Upper lobe of right lung (tissue), 1 donor: ENCODE measurements at regions not wholly inside any gene's neighbourhood (a gene's known extent, or its start where the extent isn't known, plus 50 kb on each side); places are given as distances from the start of the nearest gene placed in this dataset.
A peak's percentile ranks its signal among the peaks of the same experiment; 100 is the strongest.
"Not testable (repeated sequence)": the region's sequence is repeated elsewhere in the genome, so short reads cannot be mapped to it uniquely, and the experiment has no call there.

Source experiments
- ATAC-seq: fragments of 200-7000 bp; cut with Tn5 transposase; one replicate; pipeline ENCODE4 v1.9.1; 2020; ENCODE audit warnings: mild to moderate bottlenecking, moderate library complexity
- DNase-seq: peaks from one replicate; pipeline ENCODE4 v3.0.0-alpha.2; 2020
- H3K27ac ChIP-seq: fragments of 200-600 bp; one replicate; pipeline ENCODE4 v1.8.0; 2022
- H3K27me3 ChIP-seq: fragments of 200-600 bp; one replicate; pipeline ENCODE4 v1.8.0; 2022; ENCODE audit warnings: mild to moderate bottlenecking
- H3K36me3 ChIP-seq: fragments of 200-600 bp; one replicate; pipeline ENCODE4 v1.8.0; 2022
- H3K4me1 ChIP-seq: fragments of 200-600 bp; one replicate; pipeline ENCODE4 v1.8.0; 2022
- H3K4me3 ChIP-seq: fragments of 200-600 bp; one replicate; pipeline ENCODE4 v1.8.0; 2022; ENCODE audit warnings: mild to moderate bottlenecking
- H3K9me3 ChIP-seq: fragments of 200-600 bp; one replicate; pipeline ENCODE4 v1.8.0; 2022
- CTCF ChIP-seq: fragments of 200-600 bp; IDR thresholded peaks from one replicate; pipeline ENCODE4 v1.8.0; 2022; ENCODE audit warnings: antibody characterized with exemption
- intact Hi-C: fragments of 100-400 bp; cut with DNase I; formaldehyde crosslinking; loops from one replicate; pipeline ENCODE4 v1.11.0; 2022
- donor health status: DM: no; HTN: yes; CAD: no; lungs with severe emphysema.

GRCh38 chr10:80025281-80025680, 53.2 kb upstream of the TMEM254 start:
- H3K36me3 ChIP-seq, result no peaks in the 10 kb centered on the region
- intact Hi-C loops, result no loop called here
- no peak for ATAC-seq

GRCh38 chr10:80022408-80023001, 56.0 kb upstream of the TMEM254 start:
- peak; percentile 15 for ATAC-seq

More at GRCh38 chr10:80025281-80025680, 53.2 kb upstream of the TMEM254 start:
- Histone ChIP-seq H3K27me3 (no peaks in the 10 kb centered on the region), H3K4me3 (no peak overlapping the region), H3K27ac (no peak overlapping the region), H3K4me1 (no peaks in the 10 kb centered on the region), H3K9me3 (no peaks in the 10 kb centered on the region)
- no peak for DNase-seq
- no peak for TF ChIP-seq CTCF

DNA sequence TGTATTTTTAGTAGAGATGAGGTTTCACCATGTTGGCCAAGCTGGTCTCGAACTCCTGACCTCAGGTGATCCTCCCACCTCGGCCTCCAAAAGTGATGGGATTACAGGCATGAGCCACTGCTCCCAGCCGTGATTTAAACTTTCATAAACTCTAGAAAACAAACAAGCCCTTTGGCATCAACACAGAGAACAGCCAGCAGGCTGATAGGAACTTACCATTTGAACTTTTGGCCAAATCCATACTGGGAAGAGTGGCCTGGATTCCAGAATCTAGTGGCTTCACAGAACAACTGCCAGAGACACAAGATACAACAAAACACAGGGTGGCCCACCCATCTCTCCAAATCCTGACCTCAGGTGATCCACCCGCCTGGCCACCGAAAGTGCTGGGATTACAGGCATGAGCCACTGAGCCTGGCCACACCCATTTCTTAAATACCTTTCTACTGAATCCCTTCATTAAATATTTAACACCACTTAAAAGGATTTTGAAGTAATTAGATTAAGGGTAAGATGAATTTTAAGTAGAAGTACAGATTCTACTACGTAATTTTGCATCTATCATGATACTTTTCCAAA, 60.0 kb upstream of the TMEM254 start:
- H3K4me1 ChIP-seq, H3K36me3 ChIP-seq, intact Hi-C loops, H3K27me3 ChIP-seq, H3K4me3 ChIP-seq, H3K27ac ChIP-seq, ATAC-seq, H3K9me3 ChIP-seq, DNase-seq: not testable (repeated sequence)

More at GRCh38 chr10:80022408-80023001, 56.0 kb upstream of the TMEM254 start:
- H3K4me3 ChIP-seq, H3K9me3 ChIP-seq, H3K27ac ChIP-seq, intact Hi-C loops, DNase-seq, H3K4me1 ChIP-seq, H3K27me3 ChIP-seq, H3K36me3 ChIP-seq: not testable (repeated sequence)

DNA sequence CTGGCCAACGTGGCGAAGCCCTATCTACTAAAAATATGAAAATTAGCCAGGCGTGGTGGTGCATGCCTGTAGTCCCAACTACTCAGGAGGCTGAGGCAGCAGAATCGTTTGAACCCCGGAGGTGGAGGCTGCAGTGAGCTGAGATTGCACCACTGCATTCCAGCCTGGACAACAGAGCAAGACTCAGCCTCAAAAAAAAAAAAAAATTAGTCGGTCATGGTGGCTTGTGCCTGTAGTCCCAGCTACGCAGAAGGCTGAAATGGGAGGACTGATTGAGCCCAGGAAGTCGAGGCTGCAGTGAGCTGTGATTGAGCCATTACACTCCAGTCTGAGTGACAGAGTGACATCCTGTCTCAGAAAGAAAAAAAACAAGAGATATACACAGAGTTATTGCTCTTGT, 61.3 kb upstream of the TMEM254 start:
- H3K4me1 ChIP-seq, H3K4me3 ChIP-seq, H3K27ac ChIP-seq, H3K36me3 ChIP-seq, H3K27me3 ChIP-seq, intact Hi-C loops, ATAC-seq, H3K9me3 ChIP-seq, DNase-seq: not testable (repeated sequence)

DNA sequence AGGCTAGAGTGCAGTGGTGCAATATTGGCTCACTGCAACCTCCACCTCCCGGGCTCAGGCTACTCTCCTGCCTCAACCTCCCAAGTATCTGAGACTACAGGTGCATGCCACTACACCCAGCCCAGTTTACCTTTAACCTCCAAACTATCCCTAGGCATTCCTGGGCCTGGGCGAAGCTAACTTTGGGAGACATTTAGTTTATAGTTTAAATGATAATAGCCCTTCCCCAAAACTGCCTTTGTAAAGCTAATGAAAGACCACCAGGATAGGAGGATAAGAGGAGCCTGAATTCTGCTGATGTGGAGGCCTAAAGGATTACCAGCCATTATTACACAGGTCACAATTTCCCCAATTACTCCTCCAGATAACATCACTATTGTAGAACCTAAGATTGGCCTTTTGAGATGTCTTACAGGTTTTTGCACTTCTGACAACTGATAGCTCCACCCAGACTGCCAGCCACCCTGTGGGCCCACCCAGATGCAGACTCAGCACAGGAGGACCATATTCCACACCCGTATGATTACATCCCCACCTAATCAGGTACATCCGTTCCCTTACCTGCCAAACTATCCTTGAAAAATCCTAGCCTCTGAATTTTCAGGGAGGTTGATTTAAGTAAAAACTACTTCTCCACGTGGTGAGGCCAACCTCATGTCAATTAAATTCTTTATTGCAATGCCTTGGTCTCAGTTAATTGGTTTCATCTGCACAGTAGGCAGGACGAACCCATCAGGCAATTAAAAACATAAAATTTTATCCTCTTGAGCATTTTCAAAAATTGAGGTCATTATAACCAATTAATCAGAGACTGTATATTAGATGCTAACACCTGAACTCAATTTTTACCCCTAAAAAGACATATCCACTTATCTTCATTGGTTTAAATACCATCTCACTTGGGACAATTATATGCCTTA, 62.3 kb upstream of the TMEM254 start:
- intact Hi-C loops, result no loop called here
- no peaks in the 10 kb centered on the region for H3K4me1 ChIP-seq
- TF ChIP-seq CTCF, result no peak
- no peaks in the 10 kb centered on the region for H3K36me3 ChIP-seq
- H3K9me3 ChIP-seq, result no peaks in the 10 kb centered on the region
- DNase-seq (no peak), ATAC-seq (no peak)
- no peaks in the 10 kb centered on the region for H3K27me3 ChIP-seq
- H3K27ac ChIP-seq, result no peak overlapping the region
- no peak overlapping the region for H3K4me3 ChIP-seq

DNA sequence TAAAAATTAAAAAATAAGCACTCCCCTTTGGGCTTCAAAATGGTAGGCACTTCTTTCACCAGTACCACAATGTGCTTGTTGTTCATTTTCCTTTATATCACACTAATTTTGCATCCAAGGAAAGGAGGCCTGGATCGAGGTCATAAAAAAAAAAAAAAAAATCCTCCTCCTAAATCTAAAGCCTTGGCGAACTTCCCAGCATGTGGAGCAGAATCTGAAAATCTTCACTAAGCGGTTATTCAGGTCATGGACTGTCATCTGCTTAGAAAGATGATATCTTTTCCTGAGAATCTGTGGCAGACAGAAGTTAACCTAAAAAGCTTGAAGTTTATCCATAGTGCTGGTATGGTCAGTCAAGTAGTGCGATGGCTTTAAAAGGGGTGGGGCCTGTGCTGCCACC, 64.2 kb upstream of the SFTPD start:
- H3K4me3 ChIP-seq, H3K9me3 ChIP-seq, H3K27ac ChIP-seq, DNase-seq, ATAC-seq, H3K4me1 ChIP-seq, H3K27me3 ChIP-seq, intact Hi-C loops, H3K36me3 ChIP-seq: not testable (repeated sequence)

- H3K9me3 ChIP-seq, H3K27ac ChIP-seq, DNase-seq, H3K36me3 ChIP-seq, H3K27me3 ChIP-seq, ATAC-seq, intact Hi-C loops, H3K4me3 ChIP-seq, H3K4me1 ChIP-seq: not testable (repeated sequence)
Measured at GRCh38 chr10:80011144-80011543, 62.2 kb upstream of the SFTPD start.

GRCh38 chr10:80000541-80000940, 51.6 kb upstream of the SFTPD start:
- H3K27me3 ChIP-seq, result no peaks in the 10 kb centered on the region
- no peak overlapping the region for H3K4me3 ChIP-seq
- H3K4me1 ChIP-seq, result no peaks in the 10 kb centered on the region
- intact Hi-C loops, result no loop called here
- H3K27ac ChIP-seq, result no peak overlapping the region
- no peak for ATAC-seq
- no peaks in the 10 kb centered on the region for H3K9me3 ChIP-seq
- no peaks in the 10 kb centered on the region for H3K36me3 ChIP-seq
- no peak for DNase-seq
- TF ChIP-seq CTCF, result no peak
